ENCODE measurements at regions not wholly inside any gene's neighbourhood (a gene's known extent, or its start where the extent isn't known, plus 50 kb on each side); places are given as distances from the start of the nearest gene placed in this dataset.

DNA sequence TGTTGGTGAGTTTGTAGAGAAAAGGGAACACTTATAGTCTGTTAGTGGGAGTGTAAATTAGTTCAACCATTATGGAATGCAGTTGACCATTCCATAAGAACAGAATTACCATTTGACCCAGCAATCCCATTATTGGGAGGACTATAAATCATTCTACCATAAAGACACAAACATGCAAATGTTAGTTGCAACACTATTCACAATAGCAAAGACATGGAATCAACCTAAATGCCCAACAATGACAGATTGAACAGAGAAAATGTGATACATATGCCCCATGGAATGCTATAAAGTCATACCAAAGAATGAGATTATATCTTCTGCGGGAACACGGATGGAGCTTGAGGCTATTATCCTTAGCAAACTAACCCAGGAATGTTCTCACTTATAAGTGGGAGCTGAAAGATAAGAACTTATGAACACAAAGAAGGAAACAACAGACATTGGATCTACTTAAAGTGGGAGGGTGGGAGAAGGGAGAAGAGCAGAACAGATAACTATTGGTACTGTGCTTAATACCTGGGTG, 1819.2 kb upstream of the ADGRL3 start:
- H3K9me3 ChIP-seq, result peaks cover 0 to 4% (median 0%) of the 10 kb centered on the region in 4 donors
- 81 to 84% methylated on average over 2 of the region's 2 CpGs for WGBS, 2 donors
- no peak overlapping the region for H3K4me3 ChIP-seq
- no peaks in the 10 kb centered on the region for H3K4me1 ChIP-seq
- ATAC-seq (ENCODE audit: low FRiP score in 2 of 2) (no peak), DNase-seq (no peak)
- H3K36me3 ChIP-seq, result no peaks in the 10 kb centered on the region
- H3K27me3 ChIP-seq, result no peaks in the 10 kb centered on the region
- no peak for TF ChIP-seq POLR2A (IDR thresholded peaks at IDR 0.05)
- TF ChIP-seq, protein P1, sequence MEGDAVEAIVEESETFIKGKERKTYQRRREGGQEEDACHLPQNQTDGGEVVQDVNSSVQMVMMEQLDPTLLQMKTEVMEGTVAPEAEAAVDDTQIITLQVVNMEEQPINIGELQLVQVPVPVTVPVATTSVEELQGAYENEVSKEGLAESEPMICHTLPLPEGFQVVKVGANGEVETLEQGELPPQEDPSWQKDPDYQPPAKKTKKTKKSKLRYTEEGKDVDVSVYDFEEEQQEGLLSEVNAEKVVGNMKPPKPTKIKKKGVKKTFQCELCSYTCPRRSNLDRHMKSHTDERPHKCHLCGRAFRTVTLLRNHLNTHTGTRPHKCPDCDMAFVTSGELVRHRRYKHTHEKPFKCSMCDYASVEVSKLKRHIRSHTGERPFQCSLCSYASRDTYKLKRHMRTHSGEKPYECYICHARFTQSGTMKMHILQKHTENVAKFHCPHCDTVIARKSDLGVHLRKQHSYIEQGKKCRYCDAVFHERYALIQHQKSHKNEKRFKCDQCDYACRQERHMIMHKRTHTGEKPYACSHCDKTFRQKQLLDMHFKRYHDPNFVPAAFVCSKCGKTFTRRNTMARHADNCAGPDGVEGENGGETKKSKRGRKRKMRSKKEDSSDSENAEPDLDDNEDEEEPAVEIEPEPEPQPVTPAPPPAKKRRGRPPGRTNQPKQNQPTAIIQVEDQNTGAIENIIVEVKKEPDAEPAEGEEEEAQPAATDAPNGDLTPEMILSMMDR (IDR thresholded peaks at IDR 0.05), result no peak
- TF ChIP-seq EP300 (IDR thresholded peaks at IDR 0.05), result no peak
- TF ChIP-seq POLR2AphosphoS5 (IDR thresholded peaks at IDR 0.05), result no peak
- H3K27ac ChIP-seq, result no peak overlapping the region

GRCh38 chr4:59381591-59381990, 1818.5 kb upstream of the ADGRL3 start:
- Histone ChIP-seq H3K27ac (no peak overlapping the region), H3K4me3 (no peak overlapping the region), H3K27me3 (no peaks in the 10 kb centered on the region), H3K4me1 (no peaks in the 10 kb centered on the region), H3K36me3 (no peaks in the 10 kb centered on the region), H3K9me3 (no peaks in the 10 kb centered on the region)
- TF ChIP-seq POLR2A (IDR thresholded peaks at IDR 0.05), result no peak
- TF ChIP-seq, protein P1 (IDR thresholded peaks at IDR 0.05), result no peak
- TF ChIP-seq EP300 (IDR thresholded peaks at IDR 0.05), result no peak
- no peak for TF ChIP-seq POLR2AphosphoS5 (IDR thresholded peaks at IDR 0.05)
- WGBS, 2 donors, result 82% methylated on average over 2 of the region's 2 CpGs
- ATAC-seq (ENCODE audit: low FRiP score in 2 of 2), result no peak
- no peak for DNase-seq

DNA sequence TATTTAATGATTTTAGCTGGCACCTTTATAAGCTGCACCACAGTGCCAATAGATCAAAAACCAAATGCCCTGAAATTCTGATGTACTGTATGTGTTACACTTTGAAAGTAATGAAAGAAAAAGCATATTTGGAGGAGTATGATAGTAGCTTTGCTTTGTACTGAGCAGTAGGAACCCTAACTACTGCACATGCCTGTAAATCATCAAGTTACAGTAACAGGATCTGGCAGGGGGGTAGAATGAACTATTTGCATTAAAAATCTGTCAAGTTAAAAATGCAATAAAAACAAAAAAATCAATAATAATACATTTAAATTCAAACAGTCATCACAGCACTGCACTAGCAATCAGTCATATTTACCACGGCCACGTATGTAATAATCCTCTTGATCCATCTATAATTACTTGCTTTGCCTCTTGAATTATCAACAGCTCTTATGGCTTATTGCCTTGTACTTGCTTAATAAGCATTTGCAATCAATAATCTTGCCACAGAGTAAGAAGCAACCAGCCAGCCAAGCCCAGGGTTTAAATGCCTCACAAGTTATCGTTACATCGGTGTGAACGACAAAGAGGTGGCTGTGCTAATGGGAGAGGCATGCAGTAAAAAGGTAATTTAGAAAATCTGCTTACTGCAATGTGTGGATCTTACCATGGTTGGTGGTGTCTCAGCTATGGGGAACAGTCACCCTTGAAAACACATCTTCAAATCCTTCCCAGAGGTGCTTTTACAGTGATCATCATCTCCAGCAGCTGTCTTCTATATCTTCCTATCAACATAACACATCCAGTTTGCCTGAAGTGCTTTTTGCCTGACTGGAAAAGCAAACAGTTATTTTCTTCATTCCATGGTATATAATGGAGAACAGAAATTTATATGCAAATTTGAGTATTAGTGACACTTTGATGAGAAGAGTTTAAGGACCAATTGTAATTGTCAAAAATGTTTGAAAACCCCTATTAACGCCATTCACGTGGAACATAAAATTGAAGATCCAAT, 1812.1 kb upstream of the ADGRL3 start:
- H3K27me3 ChIP-seq, result no peaks in the 10 kb centered on the region
- WGBS, 2 donors, result 84 to 91% methylated on average over 7 of the region's 7 CpGs
- no peak overlapping the region for H3K4me3 ChIP-seq
- TF ChIP-seq POLR2AphosphoS5 (IDR thresholded peaks at IDR 0.05) (no peak), EP300 (IDR thresholded peaks at IDR 0.05) (no peak), POLR2A (IDR thresholded peaks at IDR 0.05) (no peak)
- TF ChIP-seq, protein P1 (IDR thresholded peaks at IDR 0.05), result no peak
- H3K36me3 ChIP-seq, result no peaks in the 10 kb centered on the region
- H3K4me1 ChIP-seq, result no peaks in the 10 kb centered on the region
- no peak for ATAC-seq (ENCODE audit: low FRiP score in 2 of 2)
- no peak for DNase-seq
- no peaks in the 10 kb centered on the region for H3K9me3 ChIP-seq
- H3K27ac ChIP-seq, result no peak overlapping the region

DNA sequence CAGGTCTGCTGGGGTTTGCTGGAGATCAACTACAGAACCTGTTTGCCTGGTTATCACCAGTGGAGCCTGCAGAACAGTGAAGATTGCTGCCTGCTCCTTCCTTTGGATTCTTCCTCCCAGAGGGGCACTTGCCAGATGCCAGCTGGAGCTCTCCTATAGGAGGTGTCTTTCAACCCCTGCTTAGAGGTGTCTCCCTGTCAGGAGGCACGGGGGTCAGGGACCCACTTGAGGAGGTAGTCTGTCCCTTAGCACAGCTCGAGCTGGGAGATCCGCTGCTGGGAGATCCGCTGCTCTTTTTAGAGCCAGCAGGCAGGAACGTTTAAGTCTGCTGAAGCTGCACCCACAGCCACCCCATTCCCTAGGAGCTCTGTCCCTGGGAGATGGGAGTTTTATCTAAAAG, 1806.3 kb upstream of the ADGRL3 start:
- peaks cover 0 to 6% (median 0%) of the 10 kb centered on the region in 4 donors for H3K9me3 ChIP-seq
- WGBS, 2 donors, result 92% methylated on average over 5 of the region's 5 CpGs; no CpG with 5 or more reads in 1 of the 2 donors
- no peaks in the 10 kb centered on the region for H3K4me1 ChIP-seq
- no peak for TF ChIP-seq POLR2AphosphoS5 (IDR thresholded peaks at IDR 0.05)
- TF ChIP-seq EP300 (IDR thresholded peaks at IDR 0.05), result no peak
- TF ChIP-seq, protein P1 (IDR thresholded peaks at IDR 0.05), result no peak
- no peak for TF ChIP-seq POLR2A (IDR thresholded peaks at IDR 0.05)
- H3K4me3 ChIP-seq, result no peak overlapping the region
- no peak for DNase-seq
- no peaks in the 10 kb centered on the region for H3K36me3 ChIP-seq
- H3K27ac ChIP-seq, result no peak overlapping the region
- no peaks in the 10 kb centered on the region for H3K27me3 ChIP-seq
- ATAC-seq (ENCODE audit: low FRiP score in 2 of 2), result no peak

All from upper lobe of left lung (tissue), 6 donors.